CD14-positive monocyte (primary cell): ENCODE measurements at regions not wholly inside any gene's neighbourhood (a gene's known extent, or its start where the extent isn't known, plus 50 kb on each side); places are given as distances from the start of the nearest gene placed in this dataset.

ENCODE experiments used
- DNase-seq, 3 donors: peaks; one replicate each; pipeline ENCODE4 v3.0.0-alpha.2; 2011 to 2022
- H2AFZ ChIP-seq: 2 replicates; pipeline ENCODE4 v1.6.0; 2012; ENCODE audit warnings: mild to moderate bottlenecking, low read depth, low read length, inconsistent platforms; ENCODE audit not compliant: insufficient read depth, poor library complexity, severe bottlenecking
- H3K27ac ChIP-seq, 2 donors: 1 replicate in 1 of 2; 2 replicates in 1 of 2; pipeline ENCODE4 v1.5.1; 2012 to 2013; ENCODE audit warnings: low read length in 2 of 2, control low read depth in 1 of 2, inconsistent platforms in 1 of 2, low read depth in 1 of 2, mild to moderate bottlenecking in 1 of 2
- H3K27me3 ChIP-seq, 2 donors: one replicate each; pipeline versions ENCODE4 v1.6.0 to v1.6.1; 2011 to 2013; ENCODE audit warnings: low read length in 2 of 2; ENCODE audit not compliant: control insufficient read depth in 2 of 2, insufficient read depth in 2 of 2
- H3K36me3 ChIP-seq, 2 donors: replicated peaks in 1 of 2; 1 replicate in 1 of 2; 2 replicates in 1 of 2; pipeline versions ENCODE4 v1.5.1 to v1.6.1; 2012 to 2013; ENCODE audit warnings: low read length in 2 of 2, control low read depth in 1 of 2, inconsistent platforms in 1 of 2, mild to moderate bottlenecking in 1 of 2; ENCODE audit not compliant: insufficient read depth in 2 of 2, control insufficient read depth in 1 of 2
- H3K4me1 ChIP-seq, 2 donors: 1 replicate in 1 of 2; 2 replicates in 1 of 2; pipeline versions ENCODE4 v1.5.1 to v1.6.1; 2012 to 2013; ENCODE audit warnings: low read length in 2 of 2, control low read depth in 1 of 2, inconsistent platforms in 1 of 2, mild to moderate bottlenecking in 1 of 2, moderate library complexity in 1 of 2; ENCODE audit not compliant: insufficient read depth in 2 of 2, control insufficient read depth in 1 of 2
- H3K4me2 ChIP-seq: replicated peaks from 2 replicates; pipeline ENCODE3; 2012; ENCODE audit warnings: low read length, moderate library complexity, mild to moderate bottlenecking; ENCODE audit not compliant: poor library complexity, severe bottlenecking; ENCODE audit errors: extremely low read depth
- H3K4me3 ChIP-seq, 3 experiments: fragments of 200-600 bp in 1 of 3; sonication (generic) in 1 of 3; replicated peaks in 1 of 3; 1 replicate in 2 of 3; 2 replicates in 1 of 3; pipeline ENCODE4 v1.5.1; 2011 to 2013; ENCODE audit warnings: low read length in 3 of 3, mild to moderate bottlenecking in 3 of 3, control low read depth in 2 of 3, low read depth in 2 of 3, inconsistent platforms in 1 of 3, moderate library complexity in 1 of 3
- H3K79me2 ChIP-seq: 2 replicates; pipeline ENCODE4 v1.6.0; 2012; ENCODE audit warnings: mild to moderate bottlenecking, control low read depth, inconsistent platforms, low read length, moderate library complexity; ENCODE audit not compliant: insufficient read depth
- H3K9ac ChIP-seq: 2 replicates; pipeline ENCODE4 v1.6.0; 2017; ENCODE audit warnings: low read length, mild to moderate bottlenecking; ENCODE audit not compliant: insufficient read depth, poor library complexity, severe bottlenecking
- H3K9me3 ChIP-seq, 2 donors: replicated peaks in 1 of 2; 1 replicate in 1 of 2; 2 replicates in 1 of 2; pipeline versions ENCODE4 v1.5.1 to v1.6.1; 2012 to 2013; ENCODE audit warnings: low read length in 2 of 2, control low read depth in 1 of 2; ENCODE audit not compliant: control insufficient read depth in 1 of 2, insufficient read depth in 1 of 2
- H4K20me1 ChIP-seq: 2 replicates; pipeline ENCODE4 v1.6.0; 2012; ENCODE audit warnings: mild to moderate bottlenecking, low read length, control low read depth, moderate library complexity; ENCODE audit not compliant: insufficient read depth
- H3K27ac Mint-ChIP-seq, 7 donors: one replicate each; pipeline ENCODE4 v1.8.0; 2020; ENCODE audit warnings: mild to moderate bottlenecking in 7 of 7, mixed read lengths in 7 of 7, moderate library complexity in 6 of 7, inconsistent platforms in 2 of 7
- H3K27me3 Mint-ChIP-seq, 3 donors: one replicate each; pipeline ENCODE4 v1.8.0; 2021 to 2022; ENCODE audit warnings: low read depth in 3 of 3, mild to moderate bottlenecking in 3 of 3, mixed read lengths in 3 of 3, moderate library complexity in 3 of 3, inconsistent platforms in 1 of 3
- H3K36me3 Mint-ChIP-seq, 2 donors: one replicate each; pipeline ENCODE4 v1.8.0; 2020; ENCODE audit warnings: mixed read lengths in 2 of 2, inconsistent platforms in 1 of 2, mild to moderate bottlenecking in 1 of 2
- H3K4me1 Mint-ChIP-seq: one replicate; pipeline ENCODE4 v1.8.0; 2020; ENCODE audit warnings: mild to moderate bottlenecking, mixed read lengths
- H3K4me3 Mint-ChIP-seq, 2 donors: one replicate each; pipeline ENCODE4 v1.8.0; 2020; ENCODE audit warnings: mild to moderate bottlenecking in 2 of 2, mixed read lengths in 2 of 2, moderate library complexity in 1 of 2
- H3K9me3 Mint-ChIP-seq, 7 donors: one replicate each; pipeline ENCODE4 v1.8.0; 2020 to 2022; ENCODE audit warnings: mixed read lengths in 7 of 7, mild to moderate bottlenecking in 6 of 7, moderate library complexity in 6 of 7, inconsistent platforms in 2 of 7
- CTCF ChIP-seq: fragments of 200-600 bp; IDR thresholded peaks from one replicate; pipeline ENCODE4 v1.8.0; 2022; ENCODE audit warnings: antibody characterized with exemption, mild to moderate bottlenecking
- WGBS: methylation state at CpG from one replicate; pipeline ENCODE4 v1.1.5; 2013; ENCODE audit warnings: missing lambda C conversion rate; ENCODE audit not compliant: insufficient coverage; 5-methylcytosine and 5-hydroxymethylcytosine counted together
- intact Hi-C, 2 donors: fragments of 100-400 bp; cut with micrococcal nuclease; formaldehyde crosslinking; loops; one replicate each; pipeline versions ENCODE4 v1.15.0 to v1.15.1; 2023

- no peak for TF ChIP-seq CTCF
- Histone ChIP-seq H3K4me2 (no peak overlapping the region), H3K4me1 (peaks cover 18 to 30% of the 10 kb centered on the region in 2 donors), H4K20me1 (peaks cover 60% of the 10 kb centered on the region), H3K36me3 (no peaks in the 10 kb centered on the region), H3K27me3 (no peaks in the 10 kb centered on the region), H3K4me3 (no peak overlapping the region), H3K79me2 (peaks cover 68% of the 10 kb centered on the region), H3K9ac (no peak overlapping the region), H2AFZ (no peak overlapping the region), H3K9me3 (peaks cover 0 to 4% of the 10 kb centered on the region in 2 donors), H3K27ac (no peak overlapping the region)
- Mint-ChIP-seq H3K27me3 (peaks cover 0 to 2% (median 2%) of the 10 kb centered on the region in 3 donors), H3K4me3 (peak overlapping the region in 1 of 2 donors; percentile 22), H3K27ac (peak overlapping the region in 6 of 7 donors; percentile 43 to 86 (median 54)), H3K36me3 (peaks cover 6 to 21% of the 10 kb centered on the region in 2 donors), H3K4me1 (peaks cover 57% of the 10 kb centered on the region), H3K9me3 (peaks cover 0 to 8% (median 0%) of the 10 kb centered on the region in 7 donors)
- intact Hi-C loops = loop anchor here (10.0 kb wide), 3 partner anchors 66 to 786 kb away; partner anchors contain the start of gene CCNT2 (in 1 of the 2)
- WGBS = 72% methylated on average over 4 of the region's 6 CpGs
- no peak for DNase-seq
These were observed 125.1 kb upstream of the MGAT5 start for GRCh38 chr2:134128746-134129145.

DNA sequence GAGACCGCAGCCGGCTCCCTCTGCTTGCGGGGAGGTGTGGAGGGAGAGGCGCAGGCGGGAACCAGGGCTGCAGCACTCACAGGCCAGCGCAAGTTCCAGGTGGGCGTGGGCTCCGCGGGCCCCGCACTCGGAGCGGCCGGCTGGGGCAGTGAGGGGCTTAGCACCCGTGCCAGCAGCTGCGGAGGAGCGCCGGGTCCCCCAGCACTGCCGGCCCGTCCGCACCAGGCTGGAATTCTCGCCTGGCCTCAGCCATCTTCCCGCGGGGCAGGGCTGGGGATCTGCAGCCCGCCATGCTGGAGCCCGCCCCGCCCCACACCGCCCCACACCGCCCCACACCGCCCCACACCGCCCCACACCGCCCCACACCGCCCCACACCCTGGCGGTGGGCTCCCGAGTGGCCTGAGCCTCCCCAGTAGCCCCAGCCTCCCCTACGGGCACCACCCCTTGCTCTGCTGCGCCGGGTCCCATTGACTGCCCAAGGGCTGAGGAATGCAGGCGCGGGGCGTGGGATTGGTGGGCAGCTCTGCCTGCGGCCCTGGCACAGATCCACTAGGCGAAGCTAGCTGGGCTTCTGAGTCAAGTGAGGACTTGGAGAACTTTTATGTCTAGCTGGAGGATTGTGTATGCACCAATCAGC is 123.9 kb upstream of the MGAT5 start:
- no peak overlapping the region for H3K27ac Mint-ChIP-seq
- intact Hi-C loops = loop anchor here (10.0 kb wide), 3 partner anchors 65 to 785 kb away; partner anchors contain the start of gene CCNT2 (in 1 of the 2)
- no peak for TF ChIP-seq CTCF

More for the DNA sequence above, 123.9 kb upstream of the MGAT5 start:
- peaks cover 67% of the 10 kb centered on the region for H3K79me2 ChIP-seq
- no peak overlapping the region for H3K4me3 ChIP-seq
- H3K27ac ChIP-seq = no peak overlapping the region
- peaks cover 52% of the 10 kb centered on the region for H4K20me1 ChIP-seq
- H3K4me1 ChIP-seq = peaks cover 18 to 30% of the 10 kb centered on the region in 2 donors
- no peaks in the 10 kb centered on the region for H3K36me3 ChIP-seq
- H3K4me3 Mint-ChIP-seq = no peak overlapping the region
- WGBS = over 99% methylated on average over 26 of the region's 42 CpGs
- no peaks in the 10 kb centered on the region for H3K27me3 ChIP-seq
- no peak overlapping the region for H3K4me2 ChIP-seq
- peaks cover 6 to 21% of the 10 kb centered on the region in 2 donors for H3K36me3 Mint-ChIP-seq
- H3K9me3 ChIP-seq = peaks cover 0 to 4% of the 10 kb centered on the region in 2 donors
- no peak overlapping the region for H3K9ac ChIP-seq
- H3K4me1 Mint-ChIP-seq = peaks cover 52% of the 10 kb centered on the region
- H3K9me3 Mint-ChIP-seq = peaks cover 0 to 8% (median 0%) of the 10 kb centered on the region in 7 donors
- no peak for DNase-seq
- H2AFZ ChIP-seq = no peak overlapping the region
- peaks cover 0 to 2% (median 2%) of the 10 kb centered on the region in 3 donors for H3K27me3 Mint-ChIP-seq
